ENCODE measurements at regions not wholly inside any gene's neighbourhood (a gene's known extent, or its start where the extent isn't known, plus 50 kb on each side); places are given as distances from the start of the nearest gene placed in this dataset.

DNA sequence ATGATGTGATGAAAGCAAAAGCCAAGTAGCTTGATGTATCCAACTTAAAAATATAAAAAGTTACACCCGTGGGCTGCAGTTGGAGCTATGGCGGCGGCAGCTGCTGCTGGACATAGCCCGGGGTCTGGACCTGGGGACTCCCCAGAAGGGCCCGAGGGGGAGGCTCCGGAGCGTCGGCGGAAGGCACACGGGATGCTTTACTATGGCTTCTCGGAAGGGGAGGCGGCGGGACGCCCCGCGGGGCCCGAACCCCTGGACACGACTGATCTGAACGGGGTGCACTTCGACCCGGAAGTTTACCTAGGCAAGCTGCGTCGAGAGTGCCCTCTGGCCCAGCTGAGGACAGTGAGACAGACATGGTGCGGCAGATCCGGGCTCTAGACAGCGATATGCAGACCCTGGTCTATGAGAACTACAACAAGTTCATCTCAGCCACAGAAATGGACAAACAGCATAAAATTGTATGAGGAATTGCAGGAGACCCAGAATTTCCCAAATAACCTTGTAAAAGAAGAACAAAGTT is 109.5 kb upstream of the EEF2KMT start:
- H3K27ac ChIP-seq (ENCODE audit: extremely low read length, insufficient read depth, low read length), result no peak overlapping the region
- H3K4me3 ChIP-seq (replicated peaks in 1 of 3; ENCODE audit: insufficient read depth in 1 of 3, low read depth in 2 of 3, low read length in 3 of 3), result peak overlapping the region in 1 of 3 experiments; percentile 18; a peak in 1 of 6 replicates
- DNase-seq (ENCODE audit: low spot score) (no peak), ATAC-seq (no peak), FAIRE-seq (no peak)
- peak overlapping the region; percentile 33; the same call in 1 of the 2 replicates for H3K4me2 ChIP-seq (ENCODE audit: low read depth, low read length)
- H3K9me3 ChIP-seq (ENCODE audit: low read length), result no peaks in the 10 kb centered on the region; the same call in 1 of the 2 replicates
- TF ChIP-seq STAG1 (CRISPR knock-in tag; IDR thresholded peaks at IDR 0.05) (no peak), GABPA (IDR thresholded peaks at IDR 0.05; ENCODE audit: low read depth, low read length) (peak; percentile 18; the same call in 1 of the 2 replicates), GABPA (CRISPR knock-in tag; IDR thresholded peaks at IDR 0.05; ENCODE audit: low read depth) (peak; percentile 78), FOXJ3 (CRISPR knock-in tag; IDR thresholded peaks at IDR 0.05; ENCODE audit: borderline replicate concordance) (no peak), IKZF1 (IDR thresholded peaks at IDR 0.05) (no peak), PHF20 (CRISPR knock-in tag; IDR thresholded peaks at IDR 0.05) (no peak), ZNF788 (CRISPR knock-in tag; IDR thresholded peaks at IDR 0.05; ENCODE audit: borderline replicate concordance) (no peak), GABPB1 (CRISPR knock-in tag; IDR thresholded peaks at IDR 0.05) (peak; percentile 81), ADNP (CRISPR knock-in tag; IDR thresholded peaks at IDR 0.05) (no peak), FOXA1 (IDR thresholded peaks at IDR 0.05) (no peak), FOXA1 (CRISPR knock-in tag; IDR thresholded peaks at IDR 0.05) (0 out of 2 replicates have a peak, but pooled peaks have one; percentile 19), NR2C2 (CRISPR knock-in tag; IDR thresholded peaks at IDR 0.05; ENCODE audit: borderline replicate concordance) (peak; percentile 88), ZNF543 (CRISPR knock-in tag; IDR thresholded peaks at IDR 0.05) (no peak)
- TF ChIP-seq, protein P1, sequence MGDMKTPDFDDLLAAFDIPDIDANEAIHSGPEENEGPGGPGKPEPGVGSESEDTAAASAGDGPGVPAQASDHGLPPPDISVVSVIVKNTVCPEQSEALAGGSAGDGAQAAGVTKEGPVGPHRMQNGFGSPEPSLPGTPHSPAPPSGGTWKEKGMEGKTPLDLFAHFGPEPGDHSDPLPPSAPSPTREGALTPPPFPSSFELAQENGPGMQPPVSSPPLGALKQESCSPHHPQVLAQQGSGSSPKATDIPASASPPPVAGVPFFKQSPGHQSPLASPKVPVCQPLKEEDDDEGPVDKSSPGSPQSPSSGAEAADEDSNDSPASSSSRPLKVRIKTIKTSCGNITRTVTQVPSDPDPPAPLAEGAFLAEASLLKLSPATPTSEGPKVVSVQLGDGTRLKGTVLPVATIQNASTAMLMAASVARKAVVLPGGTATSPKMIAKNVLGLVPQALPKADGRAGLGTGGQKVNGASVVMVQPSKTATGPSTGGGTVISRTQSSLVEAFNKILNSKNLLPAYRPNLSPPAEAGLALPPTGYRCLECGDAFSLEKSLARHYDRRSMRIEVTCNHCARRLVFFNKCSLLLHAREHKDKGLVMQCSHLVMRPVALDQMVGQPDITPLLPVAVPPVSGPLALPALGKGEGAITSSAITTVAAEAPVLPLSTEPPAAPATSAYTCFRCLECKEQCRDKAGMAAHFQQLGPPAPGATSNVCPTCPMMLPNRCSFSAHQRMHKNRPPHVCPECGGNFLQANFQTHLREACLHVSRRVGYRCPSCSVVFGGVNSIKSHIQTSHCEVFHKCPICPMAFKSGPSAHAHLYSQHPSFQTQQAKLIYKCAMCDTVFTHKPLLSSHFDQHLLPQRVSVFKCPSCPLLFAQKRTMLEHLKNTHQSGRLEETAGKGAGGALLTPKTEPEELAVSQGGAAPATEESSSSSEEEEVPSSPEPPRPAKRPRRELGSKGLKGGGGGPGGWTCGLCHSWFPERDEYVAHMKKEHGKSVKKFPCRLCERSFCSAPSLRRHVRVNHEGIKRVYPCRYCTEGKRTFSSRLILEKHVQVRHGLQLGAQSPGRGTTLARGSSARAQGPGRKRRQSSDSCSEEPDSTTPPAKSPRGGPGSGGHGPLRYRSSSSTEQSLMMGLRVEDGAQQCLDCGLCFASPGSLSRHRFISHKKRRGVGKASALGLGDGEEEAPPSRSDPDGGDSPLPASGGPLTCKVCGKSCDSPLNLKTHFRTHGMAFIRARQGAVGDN (CRISPR knock-in tag; IDR thresholded peaks at IDR 0.05), result peak; percentile 17; the same call in 1 of the 2 replicates
- CTCF ChIA-PET (ENCODE audit: low intra/inter-chr PET ratio, low total read pairs), result no interaction called here
- in situ Hi-C loops (cut with HindIII; ENCODE audit: extremely low pct_ligation_motif_present, low pct_unique_long_range_greater_than_20kb) (no loop called here), intact Hi-C loops (cut with micrococcal nuclease; ENCODE audit: unreplicated experiment) (no loop called here)
- no peaks in the 10 kb centered on the region for H3K4me1 ChIP-seq (ENCODE audit: insufficient read depth, low read length)
- no TSS peak for BruUV-seq (replicated peaks)
- H3K9ac ChIP-seq (ENCODE audit: insufficient read depth, low read depth, low read length), result no peak overlapping the region
- 56% methylated on average over 26 of the region's 26 CpGs for WGBS (ENCODE audit: low lambda C conversion rate)
- no peaks in the 10 kb centered on the region for H3K36me3 ChIP-seq (replicated peaks in 1 of 2; ENCODE audit: control insufficient read depth in 1 of 2, insufficient read depth in 2 of 2, low read length in 2 of 2)
- POLR2A ChIA-PET, result no interaction called here
- H4K20me1 ChIP-seq (ENCODE audit: insufficient read depth, low read length), result no peaks in the 10 kb centered on the region
- H3K27me3 ChIP-seq (ENCODE audit: control insufficient read depth in 1 of 2, insufficient read depth in 2 of 2, low read length in 2 of 2), result no peaks in the 10 kb centered on the region
- H3K79me2 ChIP-seq (ENCODE audit: insufficient read depth, low read length), result no peaks in the 10 kb centered on the region
- no peak overlapping the region for H2AFZ ChIP-seq (ENCODE audit: low read length)

All from HepG2 (cell line).